C4-2B (cell line): ENCODE measurements at regions not wholly inside any gene's neighbourhood (a gene's known extent, or its start where the extent isn't known, plus 50 kb on each side); places are given as distances from the start of the nearest gene placed in this dataset.

Experiments
- ZFX ChIP-seq: fragments of 450-650 bp; IDR thresholded peaks from 2 replicates; pipeline ENCODE4 v1.6.1; 2017
- TF ChIP-seq, protein P1 (sequence below): fragments of 450-650 bp; conservative IDR thresholded peaks from 2 replicates; pipeline ENCODE4 v1.5.1; 2017; ENCODE audit warnings: mild to moderate bottlenecking

DNA sequence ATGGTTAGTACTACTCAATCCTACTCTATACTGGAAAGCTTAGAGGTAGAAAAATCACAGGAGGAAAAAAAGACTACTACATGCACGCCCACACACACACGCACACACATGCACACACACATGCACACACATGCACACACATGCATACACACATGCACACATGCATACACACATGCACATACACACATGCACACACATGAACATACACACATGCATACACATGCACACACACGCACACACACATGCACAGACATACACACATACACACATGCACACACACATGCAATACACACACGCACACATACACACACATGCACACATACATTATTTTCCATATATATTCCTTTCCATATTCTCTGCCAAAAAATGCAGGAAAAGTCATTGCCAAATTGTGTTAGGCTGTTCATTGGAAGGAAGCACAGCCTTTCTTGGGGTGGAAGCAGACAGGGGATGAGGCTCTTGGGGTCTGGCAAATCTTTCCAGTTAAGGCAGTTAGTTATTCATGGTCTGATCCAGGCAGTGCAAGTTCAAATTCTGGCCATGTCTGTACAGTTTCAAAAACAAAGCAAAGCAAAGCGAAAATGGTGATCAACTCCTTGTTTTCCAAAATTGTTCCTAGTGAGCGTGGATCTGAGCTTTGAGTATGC, 187.9 kb upstream of the EGFLAM start:
- TF ChIP-seq, protein P1, sequence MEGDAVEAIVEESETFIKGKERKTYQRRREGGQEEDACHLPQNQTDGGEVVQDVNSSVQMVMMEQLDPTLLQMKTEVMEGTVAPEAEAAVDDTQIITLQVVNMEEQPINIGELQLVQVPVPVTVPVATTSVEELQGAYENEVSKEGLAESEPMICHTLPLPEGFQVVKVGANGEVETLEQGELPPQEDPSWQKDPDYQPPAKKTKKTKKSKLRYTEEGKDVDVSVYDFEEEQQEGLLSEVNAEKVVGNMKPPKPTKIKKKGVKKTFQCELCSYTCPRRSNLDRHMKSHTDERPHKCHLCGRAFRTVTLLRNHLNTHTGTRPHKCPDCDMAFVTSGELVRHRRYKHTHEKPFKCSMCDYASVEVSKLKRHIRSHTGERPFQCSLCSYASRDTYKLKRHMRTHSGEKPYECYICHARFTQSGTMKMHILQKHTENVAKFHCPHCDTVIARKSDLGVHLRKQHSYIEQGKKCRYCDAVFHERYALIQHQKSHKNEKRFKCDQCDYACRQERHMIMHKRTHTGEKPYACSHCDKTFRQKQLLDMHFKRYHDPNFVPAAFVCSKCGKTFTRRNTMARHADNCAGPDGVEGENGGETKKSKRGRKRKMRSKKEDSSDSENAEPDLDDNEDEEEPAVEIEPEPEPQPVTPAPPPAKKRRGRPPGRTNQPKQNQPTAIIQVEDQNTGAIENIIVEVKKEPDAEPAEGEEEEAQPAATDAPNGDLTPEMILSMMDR, result no peak
- TF ChIP-seq ZFX, result no peak
